ENCODE measurements at regions not wholly inside any gene's neighbourhood (a gene's known extent, or its start where the extent isn't known, plus 50 kb on each side); places are given as distances from the start of the nearest gene placed in this dataset.
A peak's percentile ranks its signal among the peaks of the same experiment; 100 is the strongest.

GRCh38 chr2:222993920-222994650 lies 57.9 kb upstream of the KCNE4 start:
- peak; percentile 86 for DNase-seq

- DNase-seq: no peak
Observed at GRCh38 chr2:222998459-222998858, 53.5 kb upstream of the KCNE4 start.

- no peak for DNase-seq
Observed at GRCh38 chr2:223000872-223001796, 50.9 kb upstream of the KCNE4 start.

- no peak for DNase-seq
Observed at GRCh38 chr2:223001797-223002175, 50.2 kb upstream of the KCNE4 start.
